IPS-NIHi7 (cell line): ENCODE measurements at regions not wholly inside any gene's neighbourhood (a gene's known extent, or its start where the extent isn't known, plus 50 kb on each side); places are given as distances from the start of the nearest gene placed in this dataset.
A peak's percentile ranks its signal among the peaks of the same experiment; 100 is the strongest.

ENCODE experiments used
- DNase-seq: peaks from one replicate; pipeline ENCODE4 v3.0.0; 2012; ENCODE audit warnings: mixed read lengths; ENCODE audit errors: extremely low spot score

DNA sequence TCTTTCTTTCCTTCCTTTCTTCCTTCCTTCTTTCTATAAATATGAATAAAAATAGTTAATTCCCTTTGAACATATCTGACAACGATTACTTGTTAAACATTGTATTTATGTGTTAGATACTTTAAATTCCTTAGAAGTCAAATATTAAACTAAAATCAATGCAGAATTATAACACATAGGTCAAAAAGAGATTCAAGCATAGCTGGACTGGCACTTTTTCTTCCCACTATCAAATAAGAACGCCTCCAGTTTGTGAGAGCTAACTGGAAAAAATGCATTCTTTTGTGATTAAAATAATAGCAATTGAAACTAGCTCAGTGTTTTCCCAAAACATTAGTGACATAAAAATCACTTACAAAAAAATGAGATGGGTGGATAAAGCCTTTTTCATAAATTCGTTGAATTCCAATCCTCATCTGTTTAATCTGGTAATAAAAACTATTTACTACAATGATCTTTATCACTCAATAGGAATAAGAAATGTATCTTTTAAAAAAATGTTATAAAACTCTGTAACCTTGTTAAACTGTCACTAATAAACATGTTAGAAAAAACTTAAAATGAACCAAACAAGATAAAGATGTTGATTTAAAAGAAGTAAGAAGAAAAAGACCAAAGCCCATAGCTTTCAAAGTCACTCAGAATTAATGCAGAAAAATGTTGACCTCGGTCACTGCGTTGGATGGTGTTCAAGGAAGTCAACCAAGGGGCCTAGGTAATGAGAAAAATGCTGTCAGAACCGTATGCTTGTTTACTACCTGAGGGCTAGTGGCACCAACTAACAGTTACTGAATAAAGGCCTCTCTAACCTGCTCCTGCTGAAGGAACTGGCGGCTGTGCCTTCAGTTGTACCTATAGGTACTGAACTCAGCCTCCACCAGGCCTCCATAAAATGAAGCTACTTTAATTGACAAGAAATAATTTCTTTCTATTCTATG is 1039.5 kb upstream of the SLC10A2 start:
- no peak for DNase-seq

DNA sequence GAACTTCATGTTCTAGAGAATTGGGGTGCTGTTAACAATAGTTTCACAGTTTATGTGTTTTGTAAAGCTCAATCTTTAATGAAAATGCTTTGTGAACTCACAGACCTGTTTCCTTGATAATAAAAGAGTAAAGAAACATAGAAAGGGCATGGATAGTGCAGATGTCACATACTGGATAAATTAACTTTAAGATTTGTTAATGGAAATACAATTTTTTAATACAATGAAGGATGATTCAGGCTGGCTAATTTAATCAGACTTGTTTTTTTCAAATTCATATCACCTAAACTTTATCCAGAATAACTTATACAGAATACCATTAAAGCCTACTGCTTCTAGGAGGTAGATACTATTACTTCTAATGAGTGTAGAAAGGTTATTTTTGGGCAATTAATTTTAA is 1033.5 kb upstream of the SLC10A2 start:
- no peak for DNase-seq

DNA sequence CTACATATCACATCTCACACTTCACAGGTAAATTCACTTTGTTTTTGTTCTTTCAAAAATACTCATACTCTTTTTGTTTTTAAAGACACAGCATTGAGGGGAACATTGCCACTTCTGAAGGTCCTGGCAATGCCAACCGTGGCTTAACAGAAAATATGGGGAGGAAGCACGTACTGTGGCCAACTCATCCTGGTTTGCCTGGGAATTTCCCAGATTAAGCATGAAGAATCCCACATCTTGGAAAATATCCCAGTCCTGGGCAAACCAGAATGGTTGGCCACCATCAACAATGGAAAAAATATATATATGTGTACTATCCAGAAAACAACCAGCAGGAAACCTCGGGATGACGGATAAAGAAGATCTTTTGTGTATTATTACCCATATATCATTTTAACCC is 1032.2 kb upstream of the SLC10A2 start:
- DNase-seq, result no peak

DNA sequence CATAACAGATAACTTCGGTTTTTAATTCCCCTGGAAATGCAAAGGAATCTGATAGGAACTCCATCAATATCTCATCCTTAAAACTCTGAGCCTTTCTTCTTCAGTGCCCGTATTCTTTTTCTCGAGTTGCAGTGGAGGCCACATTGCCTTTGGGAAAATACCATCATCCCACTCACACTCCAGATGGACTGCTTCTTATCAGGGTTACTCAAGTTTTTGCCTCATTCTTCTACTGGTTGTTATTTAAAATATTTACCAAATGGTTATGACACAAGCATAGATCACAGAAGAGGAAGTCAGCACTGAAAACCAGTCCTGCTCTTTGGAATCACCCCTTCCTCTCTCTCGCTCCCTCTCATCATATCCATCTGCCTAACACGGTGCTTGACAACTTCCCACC is 1020.5 kb upstream of the SLC10A2 start:
- DNase-seq, result no peak

DNA sequence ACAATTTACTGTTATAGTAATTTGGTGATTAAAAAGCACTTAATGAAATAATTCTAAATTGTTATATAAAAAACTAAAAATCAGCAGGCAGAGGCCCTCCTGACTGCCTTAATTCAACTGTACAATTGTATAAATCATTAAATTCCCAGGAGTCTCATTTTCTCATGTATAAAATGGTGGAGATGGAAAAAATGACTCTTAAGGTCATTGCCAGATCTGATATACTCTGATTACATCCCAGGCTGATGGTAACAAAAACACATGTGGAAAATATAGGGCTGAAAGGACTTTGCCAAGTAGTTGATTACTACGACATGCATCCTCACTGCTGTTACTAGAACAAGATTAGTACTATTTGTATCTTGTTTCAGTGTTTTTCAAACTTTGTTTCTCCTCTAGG is 1020.0 kb upstream of the SLC10A2 start:
- DNase-seq, result no peak

DNA sequence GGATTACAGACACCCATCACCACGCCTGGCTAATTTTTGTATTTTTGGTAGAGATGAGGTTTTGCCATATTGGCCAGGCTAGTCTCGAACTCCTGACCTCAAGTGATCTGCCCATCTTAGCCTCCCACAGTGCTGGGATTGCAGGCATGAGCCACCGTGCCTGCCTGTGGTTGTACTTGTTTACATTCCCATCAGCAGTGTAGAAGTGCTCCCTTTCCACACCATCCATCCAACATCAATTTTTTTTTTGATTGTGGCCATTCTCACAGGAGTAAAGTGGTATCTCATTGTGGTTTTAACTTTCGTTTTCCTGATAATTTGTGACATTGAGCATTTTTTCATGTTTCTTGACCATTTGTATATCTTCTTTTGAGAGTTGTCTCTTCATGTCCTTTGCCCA is 1019.4 kb upstream of the SLC10A2 start:
- no peak for DNase-seq

DNA sequence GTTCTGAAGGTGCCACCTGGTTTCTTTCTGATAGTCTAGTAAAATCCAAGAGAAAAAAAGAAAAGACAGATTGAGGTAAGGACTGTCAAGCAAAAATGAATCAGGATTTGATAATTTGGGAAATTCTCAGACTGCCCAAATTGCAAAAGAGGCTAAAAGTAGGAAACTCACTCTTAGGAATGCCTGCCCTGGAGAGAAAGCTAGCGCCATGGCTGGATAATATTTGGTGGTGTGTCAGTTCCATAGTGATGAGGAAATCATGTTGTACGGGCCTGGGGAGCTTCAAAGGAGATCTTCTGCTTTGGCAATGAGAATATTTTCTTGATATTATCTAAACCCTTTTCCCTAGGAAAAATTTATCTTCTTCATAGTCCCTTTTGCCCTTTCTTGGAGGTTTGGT is 1008.1 kb upstream of the SLC10A2 start:
- no peak for DNase-seq

DNA sequence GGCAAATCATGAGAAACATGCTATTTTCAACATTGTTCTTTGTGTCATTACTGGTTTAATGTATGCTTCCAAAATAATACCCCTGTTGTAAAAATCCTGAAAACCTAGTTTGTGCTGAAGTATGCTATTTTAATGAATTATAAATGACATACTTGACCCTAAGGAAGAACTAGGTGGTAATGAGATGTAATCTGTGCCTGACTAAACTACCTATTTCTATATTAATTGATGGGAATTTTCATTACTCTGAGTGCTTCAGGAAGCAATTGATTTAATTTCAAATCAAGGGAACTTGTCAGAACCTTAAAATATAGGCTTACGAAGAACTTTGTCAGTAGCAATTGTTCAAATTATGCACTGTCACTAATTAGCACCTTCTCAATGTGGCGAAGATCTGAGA is 1005.6 kb upstream of the SLC10A2 start:
- no peak for DNase-seq

DNA sequence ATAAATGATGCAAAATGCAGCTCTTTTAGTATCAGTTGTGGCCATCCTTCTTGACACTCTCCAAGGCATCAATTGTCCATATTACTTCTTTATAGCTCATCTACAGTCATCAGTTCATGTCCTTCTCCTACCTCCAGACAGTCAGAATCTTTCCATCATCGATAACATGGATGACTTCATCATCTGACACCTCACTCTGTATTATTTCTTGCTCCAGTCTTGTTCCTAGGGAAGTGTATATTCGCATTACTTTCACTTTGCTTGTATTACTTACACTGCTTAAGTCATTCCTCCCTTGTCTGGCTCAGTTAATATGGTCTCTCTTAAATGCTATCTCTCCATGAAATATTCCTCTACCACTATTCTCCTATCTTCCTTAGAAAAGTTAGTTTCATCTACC is 999.1 kb upstream of the SLC10A2 start:
- no peak for DNase-seq

DNA sequence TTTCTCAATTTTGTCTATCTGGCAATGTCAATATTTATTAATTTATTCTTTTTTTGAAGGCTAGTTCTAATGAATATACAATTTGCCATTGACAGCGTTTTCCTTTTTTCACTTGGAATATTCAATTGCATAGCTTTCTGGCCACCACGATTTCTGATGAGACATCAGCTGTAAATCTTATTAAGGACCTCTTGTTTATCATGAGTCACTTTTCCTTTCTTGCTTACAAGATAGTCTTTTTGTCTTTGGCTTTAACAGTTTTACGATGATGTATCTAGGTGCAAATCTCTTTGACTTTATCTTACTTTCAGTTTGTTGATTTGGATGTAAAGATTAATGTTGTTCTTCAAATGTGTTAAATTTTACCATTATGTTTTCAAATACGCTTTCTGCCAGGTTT is 991.6 kb upstream of the SLC10A2 start:
- no peak for DNase-seq

DNA sequence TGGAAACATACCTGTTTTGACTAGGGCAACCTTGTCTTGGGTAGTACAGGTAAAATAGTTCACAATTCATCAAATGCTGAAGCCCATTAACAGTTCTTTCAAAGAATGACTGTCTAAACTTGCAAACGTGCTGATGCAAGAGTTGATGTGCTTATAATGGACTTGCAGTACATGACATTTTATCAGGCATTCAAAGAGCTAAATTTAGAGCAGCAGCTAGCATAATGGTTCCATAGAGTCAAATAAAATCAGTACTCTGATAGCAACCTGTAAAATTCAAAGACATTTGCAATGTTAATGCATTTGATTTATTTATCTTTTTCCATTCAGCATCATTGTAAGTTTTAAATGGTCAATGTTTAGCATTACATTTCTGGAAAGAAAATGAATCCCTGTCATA is 979.7 kb upstream of the SLC10A2 start:
- DNase-seq, result no peak

DNA sequence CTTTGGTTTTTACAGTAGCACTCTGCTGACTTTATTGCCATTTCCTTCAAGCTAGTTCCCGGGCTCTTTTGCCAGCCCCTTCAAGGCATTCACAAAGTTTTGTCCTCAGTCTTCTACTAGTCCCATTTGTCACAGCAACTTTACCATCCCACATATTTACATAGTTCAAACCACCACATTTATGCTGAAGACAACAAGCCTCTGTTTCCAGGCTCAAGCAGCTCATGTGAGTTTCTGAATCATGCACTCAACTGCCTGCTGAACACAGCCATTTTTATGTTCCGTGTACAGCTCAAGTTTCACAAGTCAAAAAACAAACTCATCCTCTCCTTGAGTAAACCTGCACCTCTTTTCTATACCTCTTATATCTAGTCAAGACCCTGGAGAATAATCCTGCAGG is 977.0 kb upstream of the SLC10A2 start:
- no peak for DNase-seq

DNA sequence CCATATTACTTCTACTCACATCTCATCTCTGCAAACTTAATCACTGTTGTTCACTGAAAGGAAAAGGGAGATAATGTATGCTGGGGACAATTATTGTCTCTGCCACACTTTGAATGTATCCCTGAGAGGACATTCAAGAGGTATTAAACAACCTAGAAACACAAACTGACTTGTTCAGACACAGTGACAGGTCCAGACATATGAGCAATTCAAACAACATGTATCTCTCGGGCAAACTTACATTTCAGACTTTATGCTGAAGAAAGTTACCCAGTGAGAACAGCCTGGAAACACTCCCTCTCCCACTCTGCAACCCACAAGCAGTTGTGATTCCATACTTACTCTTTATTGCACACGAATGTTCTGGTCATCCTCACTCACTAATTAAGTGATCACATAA is 968.7 kb upstream of the SLC10A2 start:
- DNase-seq, result no peak

DNA sequence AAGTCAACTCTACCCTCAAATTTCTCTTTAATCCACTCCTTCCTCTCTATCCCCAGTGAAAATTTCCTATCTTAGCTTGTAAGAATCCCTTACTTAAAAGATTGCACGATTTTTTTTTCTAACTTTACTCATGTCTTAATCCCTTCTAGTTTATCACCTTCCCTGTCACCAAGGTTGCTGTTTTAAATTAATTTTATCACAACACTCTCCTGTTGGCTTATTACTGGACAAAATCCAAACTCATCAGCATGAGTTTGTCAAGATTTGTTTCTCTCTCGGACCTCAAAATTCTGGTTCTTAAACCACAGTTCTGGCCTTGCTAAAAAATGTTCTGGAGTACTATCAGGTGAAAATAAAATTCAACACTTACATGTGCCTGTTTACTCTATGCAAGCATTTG is 959.1 kb upstream of the SLC10A2 start:
- DNase-seq, result no peak

DNA sequence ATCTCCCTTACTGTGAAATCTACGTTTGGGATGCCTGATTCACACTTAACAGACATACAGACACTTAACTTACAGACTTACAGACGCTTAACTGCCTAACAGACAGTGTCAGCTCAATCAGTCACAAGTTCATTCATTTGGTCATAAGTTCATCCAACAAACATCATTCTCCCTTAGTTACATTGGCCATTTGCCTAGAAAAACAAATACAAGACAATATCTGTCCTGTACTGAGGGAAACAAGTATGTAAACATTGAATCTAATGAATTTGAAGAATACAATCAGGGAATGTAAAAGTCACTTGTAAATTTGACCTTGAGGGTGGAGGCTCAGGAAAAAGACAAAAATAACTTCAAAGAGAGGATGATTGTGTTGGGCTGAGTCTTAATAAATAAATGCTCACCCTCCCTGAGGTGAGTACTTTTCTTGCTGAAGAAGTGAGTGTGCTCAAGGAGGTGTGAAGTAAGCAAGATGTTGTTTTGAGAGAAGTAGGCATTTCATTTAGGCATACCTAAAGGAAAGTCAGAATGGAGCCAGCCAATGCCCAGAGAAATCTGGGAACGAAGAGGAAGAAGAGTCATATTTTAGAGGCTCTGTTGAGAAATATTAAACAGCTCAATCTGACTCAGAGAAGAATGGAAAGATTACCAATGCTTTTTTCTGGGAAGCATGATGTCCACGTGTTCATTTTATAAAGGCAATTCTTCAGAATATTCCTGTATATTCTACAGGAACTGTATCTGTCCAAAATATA is 958.4 kb upstream of the SLC10A2 start:
- no peak for DNase-seq

DNA sequence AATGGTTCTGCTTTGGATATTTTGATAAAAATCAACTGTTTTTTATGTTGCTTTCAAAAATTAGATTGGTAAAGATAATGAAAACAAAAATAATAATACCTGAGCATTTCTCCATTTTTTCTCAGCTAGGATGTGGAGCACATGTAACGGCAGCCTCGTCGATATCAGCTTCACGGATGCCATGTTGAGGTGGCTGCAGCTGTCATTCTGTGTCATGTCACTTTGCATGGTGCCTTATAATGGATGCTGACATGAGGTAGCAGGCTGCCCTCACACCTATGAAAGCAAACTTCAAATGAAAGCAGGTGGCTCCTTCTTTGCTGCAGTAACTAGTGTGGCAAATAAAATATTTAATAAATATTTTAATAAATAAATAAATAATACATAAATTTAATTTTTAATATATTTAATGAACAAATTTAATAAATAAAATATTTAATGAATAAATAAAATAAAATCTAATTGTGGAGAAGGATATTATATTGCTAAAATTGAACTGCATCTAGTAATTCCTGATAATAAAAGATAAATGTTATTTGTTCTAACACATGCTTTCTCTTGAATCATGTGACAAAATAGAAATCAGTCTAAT is 955.7 kb upstream of the SLC10A2 start:
- DNase-seq, result no peak

DNA sequence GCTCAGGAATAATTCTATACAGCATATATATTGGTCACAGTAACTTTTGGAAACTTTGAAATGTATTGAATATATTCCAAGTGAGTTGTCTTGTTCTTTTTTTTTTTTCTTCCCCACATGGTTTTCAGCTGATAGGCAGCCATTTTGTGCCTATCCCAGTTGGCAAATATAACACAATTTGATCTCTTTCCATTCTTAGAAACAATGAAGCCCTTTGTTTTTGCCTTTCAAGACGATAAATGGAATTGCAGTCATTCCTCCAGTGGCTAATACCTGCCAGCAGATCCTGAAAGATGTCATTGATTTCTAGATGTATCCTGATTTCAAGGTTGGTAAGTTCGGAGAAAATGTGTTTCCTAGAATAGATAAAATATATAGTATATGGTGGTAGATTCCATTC is 951.1 kb upstream of the SLC10A2 start:
- DNase-seq, result no peak

DNA sequence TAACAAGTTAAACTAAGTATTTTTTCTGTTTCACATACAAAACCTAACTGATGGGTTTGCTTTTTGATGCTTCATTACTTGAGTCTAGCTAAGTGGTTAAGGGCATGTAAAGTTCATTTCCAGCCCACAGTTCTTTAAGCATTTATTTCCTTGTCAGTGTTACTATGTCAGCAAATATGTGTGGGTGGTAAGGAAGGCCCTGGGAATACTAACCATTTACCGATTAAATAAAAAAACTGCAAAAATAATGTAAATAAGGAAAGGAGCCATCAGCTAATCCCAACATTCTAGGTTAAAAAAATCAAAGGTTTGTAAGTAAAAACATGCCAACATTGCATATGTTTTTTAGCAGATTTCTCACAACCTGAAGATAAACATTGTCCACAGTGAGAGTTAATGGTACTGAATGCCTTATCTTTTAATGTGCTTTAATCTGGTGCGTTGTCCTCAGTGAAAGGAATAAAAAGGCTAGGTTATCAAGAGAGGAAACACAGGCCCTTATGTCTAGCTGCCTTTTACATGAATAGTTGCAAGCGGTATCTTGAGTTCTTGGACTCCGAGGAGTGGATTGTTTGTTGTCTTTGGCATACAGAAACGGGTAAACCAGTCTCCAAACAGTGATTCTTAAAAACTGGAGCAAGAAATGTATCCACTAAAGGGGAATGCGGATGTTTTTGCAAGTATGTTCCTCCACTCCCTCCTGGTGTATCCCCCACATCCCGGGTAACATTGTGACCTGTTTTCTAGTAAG is 949.6 kb upstream of the SLC10A2 start:
- DNase-seq, result no peak

DNA sequence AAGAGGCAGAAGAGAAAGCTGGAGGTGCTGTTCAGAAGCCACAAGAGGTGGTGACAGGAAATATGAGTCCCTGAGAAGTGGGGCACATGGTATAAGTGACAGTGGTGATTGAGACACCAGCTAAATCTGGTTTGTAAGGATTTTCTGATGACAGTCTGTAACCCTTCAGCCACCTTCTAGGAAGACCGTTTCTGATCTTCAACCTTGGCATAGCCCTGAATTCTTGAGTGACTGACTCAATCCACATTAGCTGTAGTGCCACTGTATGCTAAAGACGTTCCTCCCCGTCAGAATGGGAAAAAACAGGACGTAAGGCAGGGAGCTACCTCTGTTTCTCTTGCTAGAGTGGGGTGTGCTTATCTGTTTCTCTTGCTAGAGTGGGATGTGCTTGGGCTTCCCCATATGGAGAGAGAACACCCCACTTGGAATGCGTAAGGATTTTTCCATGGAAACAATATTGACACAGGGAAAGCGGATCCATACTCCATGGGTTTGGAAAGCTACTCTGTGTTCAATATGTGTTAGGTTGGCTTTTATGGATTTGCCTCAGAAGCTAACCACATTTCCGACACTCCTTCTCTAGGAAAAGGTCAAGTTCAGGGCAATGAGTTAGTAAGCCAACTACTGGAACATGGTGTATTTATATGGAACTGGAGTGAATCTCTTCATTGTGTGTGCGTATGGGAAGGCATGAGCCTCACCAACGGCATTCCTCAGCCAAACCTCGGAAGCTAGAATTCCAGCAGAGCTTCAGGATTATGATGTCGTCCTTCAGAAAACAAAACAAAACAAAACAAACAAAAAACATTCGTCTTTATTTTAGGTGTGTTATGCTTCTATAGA is 948.8 kb upstream of the SLC10A2 start:
- no peak for DNase-seq

DNA sequence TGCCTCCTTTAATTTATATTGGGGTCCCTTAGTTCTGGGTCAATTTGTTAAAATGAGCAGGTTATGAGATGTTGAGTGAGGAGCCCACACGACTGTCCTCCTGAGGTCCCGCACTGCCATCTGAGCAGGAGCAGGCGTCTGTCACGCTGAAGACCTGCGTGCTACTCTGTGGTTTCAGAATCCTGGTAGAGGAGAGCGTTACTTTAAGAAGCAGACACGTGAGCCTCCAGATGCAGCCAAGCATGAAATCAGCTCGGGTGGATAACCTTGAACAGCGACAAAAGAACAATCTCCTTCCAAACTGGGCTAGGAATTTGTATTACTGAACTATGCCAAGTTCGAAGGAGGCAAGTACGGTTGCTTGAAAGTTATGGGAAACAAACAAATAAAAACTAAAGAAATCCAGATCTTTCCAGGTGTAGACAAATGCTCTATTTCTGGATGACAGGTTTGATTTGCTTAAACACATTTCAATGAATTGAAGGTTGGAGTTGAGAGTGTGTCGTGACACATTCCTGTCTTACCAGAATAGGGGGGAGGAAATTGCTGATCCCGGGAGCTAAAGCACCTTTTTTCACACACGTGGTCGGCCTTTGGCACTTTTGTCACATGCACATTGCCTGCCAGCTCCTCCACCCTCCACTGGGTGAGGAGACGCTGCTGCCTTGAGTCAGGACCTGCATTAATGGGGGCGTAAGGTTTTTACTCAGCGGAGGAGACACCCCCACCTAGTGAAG is 945.5 kb upstream of the SLC10A2 start:
- peak; percentile 12 for DNase-seq
